Testis (tissue), 2 donors: ENCODE measurements at regions not wholly inside any gene's neighbourhood (a gene's known extent, or its start where the extent isn't known, plus 50 kb on each side); places are given as distances from the start of the nearest gene placed in this dataset.

Experiments used
- CTCF ChIP-seq, 3 experiments: fragments of 450-650 bp in 2 of 3; fragments of 200-600 bp in 1 of 3; sonication (generic) in 1 of 3; IDR thresholded peaks; one replicate each; pipeline ENCODE4 v1.5.1; 2016 to 2019; ENCODE audit warnings: antibody characterized with exemption in 3 of 3, mild to moderate bottlenecking in 2 of 3, moderate library complexity in 1 of 3
- POLR2A ChIP-seq: fragments of 450-650 bp; IDR thresholded peaks from one replicate; pipeline ENCODE4 v1.6.1; 2017; ENCODE audit warnings: antibody characterized with exemption, mild to moderate bottlenecking, moderate library complexity

- TF ChIP-seq CTCF (IDR thresholded peaks at IDR 0.05) = no peak
- TF ChIP-seq POLR2A = no peak
Measured at GRCh38 chr11:87892291-87892690, 283.0 kb downstream of the RAB38 start.
